ENCODE measurements at regions not wholly inside any gene's neighbourhood (a gene's known extent, or its start where the extent isn't known, plus 50 kb on each side); places are given as distances from the start of the nearest gene placed in this dataset.

- intact Hi-C loops (cut with DNase I, micrococcal nuclease) = no loop called here
Measured at GRCh38 chr3:191894406-191894805, 433.4 kb downstream of the PYDC2 start.

GRCh38 chr3:191901741-191902140 is 440.8 kb downstream of the PYDC2 start:
- no peak overlapping the region for H3K4me3 Mint-ChIP-seq
- no peak overlapping the region for H3K4me3 ChIP-seq (ENCODE audit: low read length)
- DNase-seq = no peak
- H3K4me1 ChIP-seq (ENCODE audit: insufficient read depth, low read length) = no peaks in the 10 kb centered on the region
- H3K27me3 Mint-ChIP-seq = no peaks in the 10 kb centered on the region
- ATAC-seq (ENCODE audit: poor library complexity) = no peak
- intact Hi-C loops (cut with DNase I, micrococcal nuclease) = no loop called here
- no peak overlapping the region for H3K27ac Mint-ChIP-seq
- TF ChIP-seq, protein P1, sequence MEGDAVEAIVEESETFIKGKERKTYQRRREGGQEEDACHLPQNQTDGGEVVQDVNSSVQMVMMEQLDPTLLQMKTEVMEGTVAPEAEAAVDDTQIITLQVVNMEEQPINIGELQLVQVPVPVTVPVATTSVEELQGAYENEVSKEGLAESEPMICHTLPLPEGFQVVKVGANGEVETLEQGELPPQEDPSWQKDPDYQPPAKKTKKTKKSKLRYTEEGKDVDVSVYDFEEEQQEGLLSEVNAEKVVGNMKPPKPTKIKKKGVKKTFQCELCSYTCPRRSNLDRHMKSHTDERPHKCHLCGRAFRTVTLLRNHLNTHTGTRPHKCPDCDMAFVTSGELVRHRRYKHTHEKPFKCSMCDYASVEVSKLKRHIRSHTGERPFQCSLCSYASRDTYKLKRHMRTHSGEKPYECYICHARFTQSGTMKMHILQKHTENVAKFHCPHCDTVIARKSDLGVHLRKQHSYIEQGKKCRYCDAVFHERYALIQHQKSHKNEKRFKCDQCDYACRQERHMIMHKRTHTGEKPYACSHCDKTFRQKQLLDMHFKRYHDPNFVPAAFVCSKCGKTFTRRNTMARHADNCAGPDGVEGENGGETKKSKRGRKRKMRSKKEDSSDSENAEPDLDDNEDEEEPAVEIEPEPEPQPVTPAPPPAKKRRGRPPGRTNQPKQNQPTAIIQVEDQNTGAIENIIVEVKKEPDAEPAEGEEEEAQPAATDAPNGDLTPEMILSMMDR (IDR thresholded peaks at IDR 0.05) = no peak
- CTCF ChIA-PET = no interaction called here
- POLR2A ChIA-PET = no interaction called here
- no peaks in the 10 kb centered on the region for H3K36me3 ChIP-seq (ENCODE audit: insufficient read depth, low read length)
- H3K4me1 Mint-ChIP-seq (ENCODE audit: low read depth) = no peaks in the 10 kb centered on the region
- H3K27ac ChIP-seq (ENCODE audit: low read depth in 1 of 2, low read length in 2 of 2) = no peak overlapping the region
- no peaks in the 10 kb centered on the region for H3K36me3 Mint-ChIP-seq (ENCODE audit: low read depth)
- H3K9me3 Mint-ChIP-seq = no peaks in the 10 kb centered on the region
- no peaks in the 10 kb centered on the region for H3K27me3 ChIP-seq (ENCODE audit: control insufficient read depth in 1 of 2, insufficient read depth in 2 of 2, low read length in 2 of 2)
- H3K9me3 ChIP-seq (ENCODE audit: control insufficient read depth in 1 of 2, insufficient read depth in 1 of 2, low read length in 2 of 2) = peaks cover 0 to 5% of the 10 kb centered on the region in 2 experiments

More at GRCh38 chr3:191894406-191894805, 433.4 kb downstream of the PYDC2 start:
- Mint-ChIP-seq H3K4me3 (no peak overlapping the region), H3K4me1 (ENCODE audit: low read depth) (no peaks in the 10 kb centered on the region), H3K36me3 (ENCODE audit: low read depth) (no peaks in the 10 kb centered on the region), H3K27ac (no peak overlapping the region), H3K9me3 (no peaks in the 10 kb centered on the region), H3K27me3 (no peaks in the 10 kb centered on the region)
- H3K27ac ChIP-seq (ENCODE audit: low read depth in 1 of 2, low read length in 2 of 2) = no peak overlapping the region
- H3K4me1 ChIP-seq (ENCODE audit: insufficient read depth, low read length) = no peaks in the 10 kb centered on the region
- no peaks in the 10 kb centered on the region for H3K27me3 ChIP-seq (ENCODE audit: control insufficient read depth in 1 of 2, insufficient read depth in 2 of 2, low read length in 2 of 2)
- DNase-seq = no peak
- TF ChIP-seq, protein P1 (IDR thresholded peaks at IDR 0.05) = no peak
- H3K9me3 ChIP-seq (ENCODE audit: control insufficient read depth in 1 of 2, insufficient read depth in 1 of 2, low read length in 2 of 2) = peaks cover 0 to 5% of the 10 kb centered on the region in 2 experiments
- ChIA-PET CTCF (no interaction called here), POLR2A (no interaction called here)
- no peak overlapping the region for H3K4me3 ChIP-seq (ENCODE audit: low read length)
- H3K36me3 ChIP-seq (ENCODE audit: insufficient read depth, low read length) = no peaks in the 10 kb centered on the region
- ATAC-seq (ENCODE audit: poor library complexity) = no peak

DNA sequence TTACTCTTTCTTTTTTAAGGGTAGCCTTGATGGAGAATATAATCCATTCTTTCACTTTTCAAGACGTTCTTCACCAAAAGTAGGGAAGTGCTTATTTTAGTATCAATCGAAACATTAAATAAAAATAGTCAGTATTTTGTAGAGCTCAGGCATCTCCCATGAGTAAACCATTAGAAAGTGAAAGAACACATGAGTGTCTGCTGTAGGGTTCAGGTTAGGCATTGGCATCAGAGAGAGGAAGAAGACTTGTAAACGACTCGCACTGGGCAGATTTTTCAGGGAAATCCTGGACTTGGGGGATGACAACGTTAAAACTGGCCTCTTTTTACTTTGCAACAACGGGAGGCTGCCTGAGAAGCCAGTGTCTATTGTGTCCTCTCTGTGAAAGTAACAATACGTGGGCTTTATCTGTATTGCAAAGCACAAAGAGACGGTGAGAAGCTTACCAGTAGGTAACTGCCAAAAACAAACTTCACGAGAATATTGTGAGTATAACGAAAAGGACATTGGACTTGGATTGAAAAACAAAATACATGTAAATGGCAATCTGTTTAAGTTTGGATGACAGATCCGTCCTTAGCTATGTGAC is 451.7 kb downstream of the PYDC2 start:
- Mint-ChIP-seq H3K4me3 (no peak overlapping the region), H3K36me3 (ENCODE audit: low read depth) (no peaks in the 10 kb centered on the region), H3K27ac (no peak overlapping the region), H3K27me3 (no peaks in the 10 kb centered on the region), H3K4me1 (ENCODE audit: low read depth) (no peaks in the 10 kb centered on the region), H3K9me3 (peaks cover 3% of the 10 kb centered on the region)
- Histone ChIP-seq H3K36me3 (ENCODE audit: insufficient read depth, low read length) (no peaks in the 10 kb centered on the region), H3K4me1 (ENCODE audit: insufficient read depth, low read length) (no peaks in the 10 kb centered on the region), H3K4me3 (ENCODE audit: low read length) (no peak overlapping the region), H3K27me3 (ENCODE audit: control insufficient read depth in 1 of 2, insufficient read depth in 2 of 2, low read length in 2 of 2) (no peaks in the 10 kb centered on the region), H3K9me3 (ENCODE audit: control insufficient read depth in 1 of 2, insufficient read depth in 1 of 2, low read length in 2 of 2) (no peaks in the 10 kb centered on the region), H3K27ac (ENCODE audit: low read depth in 1 of 2, low read length in 2 of 2) (no peak overlapping the region)
- ChIA-PET CTCF (no interaction called here), POLR2A (no interaction called here)
- TF ChIP-seq, protein P1 (IDR thresholded peaks at IDR 0.05) = no peak
- DNase-seq = no peak
- no peak for ATAC-seq (ENCODE audit: poor library complexity)
- intact Hi-C loops (cut with DNase I, micrococcal nuclease) = no loop called here
